ENCODE measurements at regions not wholly inside any gene's neighbourhood (a gene's known extent, or its start where the extent isn't known, plus 50 kb on each side); places are given as distances from the start of the nearest gene placed in this dataset.

GRCh38 chr5:98713027-98713426, 60.4 kb upstream of the RGMB start:
- no peak overlapping the region for H3K4me3 Mint-ChIP-seq
- peaks cover 1% of the 10 kb centered on the region for H3K36me3 Mint-ChIP-seq
- H3K27ac Mint-ChIP-seq = no peak overlapping the region
- ATAC-seq (ENCODE audit: low read depth) (no peak), DNase-seq (ENCODE audit: low spot score in 2 of 2) (no peak)
- peaks cover 2% of the 10 kb centered on the region for H3K9me3 Mint-ChIP-seq
- no peaks in the 10 kb centered on the region for H3K4me1 Mint-ChIP-seq
- H3K27me3 Mint-ChIP-seq = peaks cover 2% of the 10 kb centered on the region

DNA sequence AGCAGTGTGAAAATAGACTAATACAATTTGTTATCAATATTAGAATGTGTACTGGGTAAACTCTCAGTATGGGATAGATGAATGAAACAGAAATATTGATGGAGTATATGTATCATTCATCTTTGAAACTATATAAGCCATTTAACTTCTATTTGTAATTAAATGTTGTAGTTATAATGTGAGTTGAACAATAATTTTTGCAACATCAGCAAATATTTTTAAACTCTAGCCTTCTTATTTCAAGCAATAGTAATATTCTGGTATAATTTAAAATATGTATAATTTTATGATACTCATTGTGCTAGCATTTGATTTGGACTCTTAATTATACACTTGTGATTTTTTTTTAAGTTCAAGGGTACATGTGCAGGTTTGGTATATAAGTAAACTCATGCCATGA, 59.6 kb upstream of the RGMB start:
- Mint-ChIP-seq H3K9me3 (peaks cover 3% of the 10 kb centered on the region), H3K27me3 (peaks cover 2% of the 10 kb centered on the region), H3K27ac (no peak overlapping the region), H3K4me3 (no peak overlapping the region), H3K36me3 (peaks cover 1% of the 10 kb centered on the region), H3K4me1 (no peaks in the 10 kb centered on the region)
- ATAC-seq (ENCODE audit: low read depth) (no peak), DNase-seq (ENCODE audit: low spot score in 2 of 2) (no peak)

GRCh38 chr5:98714710-98715288, 58.7 kb upstream of the RGMB start:
- peaks cover 5% of the 10 kb centered on the region for H3K9me3 Mint-ChIP-seq
- H3K27ac Mint-ChIP-seq = no peak overlapping the region
- H3K27me3 Mint-ChIP-seq = peaks cover 8% of the 10 kb centered on the region
- H3K36me3 Mint-ChIP-seq = peaks cover 1% of the 10 kb centered on the region
- DNase-seq (ENCODE audit: low spot score in 2 of 2) = no peak
- ATAC-seq (ENCODE audit: low read depth) = no peak
- H3K4me3 Mint-ChIP-seq = no peak overlapping the region
- H3K4me1 Mint-ChIP-seq = no peaks in the 10 kb centered on the region

DNA sequence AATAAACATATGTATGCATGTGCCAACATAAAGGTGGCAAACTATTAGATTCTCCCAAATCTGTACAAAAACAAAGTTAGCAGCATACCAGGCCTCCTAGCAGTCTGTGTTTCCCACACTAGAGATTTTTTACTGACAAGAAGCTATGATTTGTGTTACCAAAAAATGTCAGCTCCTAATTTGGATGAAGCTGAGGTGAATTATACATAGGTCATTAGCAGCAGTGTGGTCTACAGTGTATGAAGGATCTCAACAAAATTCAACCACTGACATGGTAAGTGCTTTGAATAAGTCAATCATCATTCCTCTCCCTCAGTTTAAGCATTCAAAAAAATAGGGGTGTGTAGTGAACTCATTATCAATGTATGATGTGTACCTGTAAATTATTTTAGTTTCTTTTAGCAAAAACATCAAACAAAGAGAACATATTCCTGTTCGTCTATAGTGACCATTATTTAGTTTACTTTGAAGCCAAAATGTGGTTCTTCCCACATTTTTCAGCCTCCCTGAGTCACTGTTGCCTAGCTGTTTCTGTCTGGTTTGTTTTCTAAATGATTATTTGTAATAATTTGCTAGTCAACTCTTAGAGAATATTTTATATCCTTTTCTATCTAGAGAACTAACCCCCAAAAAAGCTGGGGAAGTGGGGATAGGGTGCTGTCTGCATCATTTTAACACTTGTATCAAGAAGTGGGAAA, 52.1 kb upstream of the RGMB start:
- H3K9me3 Mint-ChIP-seq = peaks cover 5% of the 10 kb centered on the region
- H3K4me3 Mint-ChIP-seq = no peak overlapping the region

DNA sequence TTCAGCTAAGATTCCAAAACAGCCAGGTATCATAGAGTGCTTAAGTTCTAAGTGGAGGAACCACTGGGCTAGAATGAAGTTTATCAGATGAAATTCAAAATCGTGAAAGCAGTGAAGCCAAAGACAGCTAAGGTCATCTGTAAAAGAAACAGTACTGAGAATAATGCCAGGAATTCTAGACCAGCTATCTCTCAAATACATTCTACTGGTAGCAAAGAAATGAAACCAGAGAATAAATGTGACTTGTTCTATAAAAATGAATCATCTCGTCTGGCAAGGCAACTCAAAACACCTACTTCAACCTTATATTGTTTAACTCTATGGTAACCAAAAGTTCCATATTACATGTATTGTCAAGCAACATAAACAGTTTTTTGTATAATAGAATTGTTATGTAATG, 51.3 kb upstream of the RGMB start:
- Mint-ChIP-seq H3K9me3 (peaks cover 5% of the 10 kb centered on the region), H3K27ac (no peak overlapping the region), H3K4me1 (no peaks in the 10 kb centered on the region), H3K27me3 (peaks cover 6% of the 10 kb centered on the region), H3K4me3 (no peak overlapping the region), H3K36me3 (peaks cover 1% of the 10 kb centered on the region)
- no peak for ATAC-seq (ENCODE audit: low read depth)
- DNase-seq (ENCODE audit: low spot score in 2 of 2) = no peak

More for the DNA sequence above, 52.1 kb upstream of the RGMB start:
- DNase-seq (ENCODE audit: low spot score in 2 of 2) (no peak), ATAC-seq (ENCODE audit: low read depth) (no peak)
- Mint-ChIP-seq H3K27ac (no peak overlapping the region), H3K27me3 (peaks cover 6% of the 10 kb centered on the region), H3K4me1 (no peaks in the 10 kb centered on the region), H3K36me3 (peaks cover 1% of the 10 kb centered on the region)

DNA sequence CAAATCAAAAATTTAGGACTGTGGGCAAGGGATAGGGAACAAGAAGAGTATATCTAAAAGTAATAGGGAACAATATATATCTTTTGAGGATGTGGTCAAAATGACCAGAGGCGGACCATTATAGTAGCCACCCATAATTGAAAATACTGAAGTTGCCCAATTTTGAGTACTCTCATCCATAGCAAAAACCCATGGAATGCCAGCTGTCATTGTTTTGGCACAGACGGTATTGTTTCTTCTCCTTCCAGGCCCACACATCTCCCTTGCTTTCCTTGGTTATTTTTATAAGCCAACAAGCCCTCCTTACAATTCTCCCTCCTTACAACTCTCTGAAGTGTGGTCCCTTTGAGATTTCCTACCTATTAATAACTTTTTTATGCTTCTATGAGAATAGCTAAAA, 50.4 kb upstream of the RGMB start:
- Mint-ChIP-seq H3K36me3 (no peaks in the 10 kb centered on the region), H3K4me3 (no peak overlapping the region), H3K27me3 (peaks cover 8% of the 10 kb centered on the region), H3K9me3 (peaks cover 4% of the 10 kb centered on the region), H3K27ac (no peak overlapping the region), H3K4me1 (peaks cover 4% of the 10 kb centered on the region)
- ATAC-seq (ENCODE audit: low read depth) = no peak
- DNase-seq (ENCODE audit: low spot score in 2 of 2) = no peak

Data from memory B cell (primary cell).